Keratinocyte (primary cell): ENCODE measurements at regions not wholly inside any gene's neighbourhood (a gene's known extent, or its start where the extent isn't known, plus 50 kb on each side); places are given as distances from the start of the nearest gene placed in this dataset.

Source experiments
- DNase-seq: peaks from one replicate; pipeline ENCODE4 v3.0.0-alpha.2; 2011; ENCODE audit warnings: low read depth, missing footprints, low spot score
- FAIRE-seq: peaks from 2 replicates; lab custom pipeline; 2011; peaks lifted over from hg19 to GRCh38; lab: Jason Lieb, UNC
- H2AFZ ChIP-seq: 2 replicates; pipeline ENCODE4 v1.6.0; 2012; ENCODE audit warnings: low read length, control low read depth, inconsistent platforms; ENCODE audit not compliant: control insufficient read depth
- H3K27ac ChIP-seq: 2 replicates; pipeline ENCODE4 v1.5.1; 2011; ENCODE audit warnings: low read length; ENCODE audit not compliant: control insufficient read depth, insufficient read depth
- H3K27me3 ChIP-seq: 3 replicates; pipeline ENCODE4 v1.6.0; 2011; ENCODE audit warnings: low read length; ENCODE audit not compliant: control insufficient read depth, insufficient read depth; ENCODE audit errors: extremely low read depth
- H3K36me3 ChIP-seq, 2 experiments: 2 replicates in 1 of 2; 3 replicates in 1 of 2; pipeline ENCODE4 v1.5.1; 2011; ENCODE audit warnings: low read length in 2 of 2, mild to moderate bottlenecking in 1 of 2; ENCODE audit not compliant: control insufficient read depth in 2 of 2, insufficient read depth in 2 of 2; ENCODE audit errors: extremely low read depth in 1 of 2
- H3K4me1 ChIP-seq: 3 replicates; pipeline ENCODE4 v1.5.1; 2011; ENCODE audit warnings: low read length; ENCODE audit not compliant: control insufficient read depth, insufficient read depth; ENCODE audit errors: extremely low read depth
- H3K4me2 ChIP-seq: 3 replicates; pipeline ENCODE4 v1.6.0; 2011; ENCODE audit warnings: low read depth, low read length; ENCODE audit not compliant: control insufficient read depth, insufficient read depth; ENCODE audit errors: extremely low read depth
- H3K4me3 ChIP-seq, 3 experiments: fragments of 200-600 bp in 1 of 3; sonication (generic) in 1 of 3; 2 replicates in 2 of 3; 3 replicates in 1 of 3; pipeline ENCODE4 v1.5.1; 2011 to 2016; ENCODE audit warnings: low read length in 3 of 3, mild to moderate bottlenecking in 3 of 3, control low read depth in 2 of 3, inconsistent platforms in 1 of 3, low read depth in 1 of 3, mixed read lengths in 1 of 3, mixed run types in 1 of 3, moderate library complexity in 1 of 3; ENCODE audit not compliant: control insufficient read depth in 2 of 3, insufficient read depth in 2 of 3; ENCODE audit errors: extremely low read depth in 1 of 3
- H3K79me2 ChIP-seq: 2 replicates; pipeline ENCODE4 v1.6.0; 2012; ENCODE audit warnings: low read length; ENCODE audit not compliant: control insufficient read depth, insufficient read depth
- H3K9ac ChIP-seq: 3 replicates; pipeline ENCODE4 v1.6.0; 2011; ENCODE audit warnings: low read length; ENCODE audit not compliant: control insufficient read depth, insufficient read depth; ENCODE audit errors: extremely low read depth
- H3K9me1 ChIP-seq: 3 replicates; pipeline ENCODE4 v1.6.0; 2011; ENCODE audit warnings: low read length; ENCODE audit not compliant: control insufficient read depth, insufficient read depth; ENCODE audit errors: extremely low read depth
- H3K9me3 ChIP-seq: 2 replicates; pipeline ENCODE4 v1.5.1; 2012; ENCODE audit warnings: low read depth, low read length; ENCODE audit not compliant: control insufficient read depth
- H4K20me1 ChIP-seq: 3 replicates; pipeline ENCODE4 v1.6.0; 2011; ENCODE audit warnings: low read length; ENCODE audit not compliant: control insufficient read depth, insufficient read depth; ENCODE audit errors: extremely low read depth
- CTCF ChIP-seq, 3 experiments: IDR thresholded peaks in 1 of 3; conservative IDR thresholded peaks in 1 of 3; optimal IDR thresholded peaks in 1 of 3; 2 replicates in 2 of 3; 3 replicates in 1 of 3; pipeline versions ENCODE3 to v1.5.1; 2011; ENCODE audit warnings: low read length in 3 of 3, mild to moderate bottlenecking in 3 of 3, moderate library complexity in 2 of 3, control low read depth in 1 of 3, inconsistent platforms in 1 of 3; ENCODE audit not compliant: insufficient read depth in 2 of 3; ENCODE audit errors: extremely low read depth in 1 of 3
- EZH2 ChIP-seq: IDR thresholded peaks from one replicate; pipeline ENCODE4 v1.6.1; 2012; ENCODE audit warnings: inconsistent platforms, mild to moderate bottlenecking, low read length, moderate library complexity
- dilution Hi-C: fragments of 300-500 bp; cut with MboI; formaldehyde crosslinking; loops from one replicate; pipeline ENCODE4 v1.7.0; 2020; ENCODE audit warnings: low sequenced_read_pairs; ENCODE audit not compliant: extremely low pct_ligation_motif_present

DNA sequence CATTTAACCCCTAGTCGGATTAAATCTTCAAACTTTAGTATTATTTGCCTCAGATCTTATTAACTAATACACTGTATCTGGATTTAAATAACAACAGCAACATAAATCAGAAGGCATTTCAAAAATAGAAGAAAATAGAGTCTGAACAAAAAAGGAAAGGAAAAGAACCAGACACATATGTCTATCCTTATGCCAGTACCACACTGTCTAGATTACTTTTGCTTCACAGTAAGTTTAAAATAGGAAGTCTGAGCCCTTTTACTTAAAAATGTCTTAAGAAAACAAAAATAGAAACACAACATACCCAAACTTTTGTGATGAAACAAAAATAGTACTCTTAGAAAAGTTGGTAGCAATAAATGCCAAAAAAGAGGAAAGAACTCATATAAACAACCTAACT is 1615.8 kb downstream of the SI start:
- H3K9me1 ChIP-seq, result no peaks in the 10 kb centered on the region
- H3K4me1 ChIP-seq, result no peaks in the 10 kb centered on the region
- H2AFZ ChIP-seq, result no peak overlapping the region
- dilution Hi-C loops, result no loop called here
- H3K36me3 ChIP-seq, result no peaks in the 10 kb centered on the region
- no peak overlapping the region for H3K4me2 ChIP-seq
- no peak overlapping the region for H3K9ac ChIP-seq
- no peaks in the 10 kb centered on the region for H3K9me3 ChIP-seq
- no peak overlapping the region for H3K4me3 ChIP-seq
- DNase-seq (no peak), FAIRE-seq (no peak)
- H3K27ac ChIP-seq, result no peak overlapping the region
- TF ChIP-seq CTCF (optimal IDR thresholded peaks at IDR 0.05 in 1 of 3, IDR thresholded peaks at IDR 0.05 in 1 of 3, conservative IDR thresholded peaks at IDR 0.05 in 1 of 3; ENCODE audit: extremely low read depth in 1 of 3, insufficient read depth in 2 of 3, low read length in 3 of 3), result no peak
- no peak for TF ChIP-seq EZH2
- H3K79me2 ChIP-seq, result no peaks in the 10 kb centered on the region
- no peaks in the 10 kb centered on the region for H3K27me3 ChIP-seq
- no peaks in the 10 kb centered on the region for H4K20me1 ChIP-seq

GRCh38 chr3:163450698-163451097 is 1627.6 kb downstream of the SI start:
- H3K79me2 ChIP-seq, result no peaks in the 10 kb centered on the region
- H2AFZ ChIP-seq, result no peak overlapping the region
- FAIRE-seq (no peak), DNase-seq (no peak)
- no peaks in the 10 kb centered on the region for H3K27me3 ChIP-seq
- H3K9ac ChIP-seq, result no peak overlapping the region
- H3K9me3 ChIP-seq, result no peaks in the 10 kb centered on the region
- H3K27ac ChIP-seq, result no peak overlapping the region
- no peak overlapping the region for H3K4me3 ChIP-seq
- no peaks in the 10 kb centered on the region for H3K36me3 ChIP-seq
- H3K4me1 ChIP-seq, result no peaks in the 10 kb centered on the region
- TF ChIP-seq EZH2 (no peak), CTCF (optimal IDR thresholded peaks at IDR 0.05 in 1 of 3, IDR thresholded peaks at IDR 0.05 in 1 of 3, conservative IDR thresholded peaks at IDR 0.05 in 1 of 3; ENCODE audit: extremely low read depth in 1 of 3, insufficient read depth in 2 of 3, low read length in 3 of 3) (no peak)
- no peaks in the 10 kb centered on the region for H4K20me1 ChIP-seq
- dilution Hi-C loops, result no loop called here
- H3K9me1 ChIP-seq, result no peaks in the 10 kb centered on the region
- no peak overlapping the region for H3K4me2 ChIP-seq
